GM10266 (cell line): ENCODE measurements at regions not wholly inside any gene's neighbourhood (a gene's known extent, or its start where the extent isn't known, plus 50 kb on each side); places are given as distances from the start of the nearest gene placed in this dataset.

ENCODE experiments used
- DNase-seq: peaks from one replicate; pipeline ENCODE4 v3.0.0; 2012; ENCODE audit errors: extremely low spot score
- CTCF ChIP-seq: IDR thresholded peaks from 2 replicates; pipeline ENCODE4 v1.5.1; 2012; ENCODE audit warnings: mild to moderate bottlenecking, low read depth; ENCODE audit not compliant: control insufficient read depth, insufficient read depth; ENCODE audit errors: missing control alignments

GRCh38 chr14:25522926-25523325 lies 473.0 kb upstream of the STXBP6 start:
- no peak for DNase-seq
- TF ChIP-seq CTCF: no peak

- DNase-seq: no peak
- TF ChIP-seq CTCF: no peak
Measured at GRCh38 chr14:25522116-25522515, 472.2 kb upstream of the STXBP6 start.

GRCh38 chr14:25521616-25522015 lies 471.7 kb upstream of the STXBP6 start:
- no peak for DNase-seq
- no peak for TF ChIP-seq CTCF

GRCh38 chr14:25520821-25521220 lies 470.9 kb upstream of the STXBP6 start:
- TF ChIP-seq CTCF: no peak
- no peak for DNase-seq

- no peak for DNase-seq
- TF ChIP-seq CTCF: no peak
Measured at GRCh38 chr14:25518364-25518763, 468.4 kb upstream of the STXBP6 start.

- no peak for DNase-seq
- TF ChIP-seq CTCF: no peak
Measured at GRCh38 chr14:25516838-25517237, 466.9 kb upstream of the STXBP6 start.

GRCh38 chr14:25508845-25509244 lies 458.9 kb upstream of the STXBP6 start:
- TF ChIP-seq CTCF: no peak
- no peak for DNase-seq
